B cell (primary cell): ENCODE measurements at regions not wholly inside any gene's neighbourhood (a gene's known extent, or its start where the extent isn't known, plus 50 kb on each side); places are given as distances from the start of the nearest gene placed in this dataset.

Experiments
- CTCF ChIP-seq: fragments of 200-600 bp; IDR thresholded peaks from one replicate; pipeline ENCODE4 v1.8.0; 2022; ENCODE audit warnings: antibody characterized with exemption, mild to moderate bottlenecking
- EZH2 ChIP-seq: IDR thresholded peaks from 2 replicates; pipeline ENCODE4 v1.6.1; 2012; ENCODE audit warnings: borderline replicate concordance, low read depth, mild to moderate bottlenecking, moderate library complexity, low read length; ENCODE audit not compliant: insufficient read depth, poor library complexity, severe bottlenecking

GRCh38 chrX:69051901-69052300 is 113.4 kb downstream of the PJA1 start:
- no peak for TF ChIP-seq CTCF
- no peak for TF ChIP-seq EZH2
